NCI-H345 treated with DMSO at 0.1 percent for 48 hours (cell line): ENCODE measurements at regions not wholly inside any gene's neighbourhood (a gene's known extent, or its start where the extent isn't known, plus 50 kb on each side); places are given as distances from the start of the nearest gene placed in this dataset.
A peak's percentile ranks its signal among the peaks of the same experiment; 100 is the strongest.
"Not testable (repeated sequence)": the region's sequence is repeated elsewhere in the genome, so short reads cannot be mapped to it uniquely, and the experiment has no call there.

ENCODE experiments used
- DNase-seq: peaks from one replicate; lab custom pipeline; 2025; ENCODE audit not compliant: unreplicated experiment; lab: John Stamatoyannopoulos, UW

- no peak for DNase-seq
These were observed 61.7 kb downstream of the NPS start for GRCh38 chr10:127610816-127611215.

- no peak for DNase-seq
These were observed 65.4 kb downstream of the NPS start for GRCh38 chr10:127614484-127615017.

- no peak for DNase-seq
These were observed 69.7 kb downstream of the NPS start for GRCh38 chr10:127618797-127619196.

GRCh38 chr10:127619546-127620325 lies 70.6 kb downstream of the NPS start:
- peak; percentile 62 for DNase-seq

- DNase-seq: no peak
These were observed 86.8 kb downstream of the NPS start for GRCh38 chr10:127635882-127636281.

GRCh38 chr10:127648885-127649284 lies 88.1 kb upstream of the FOXI2 start:
- DNase-seq: no peak

- no peak for DNase-seq
These were observed 87.3 kb upstream of the FOXI2 start for GRCh38 chr10:127649642-127650041.

- no peak for DNase-seq
These were observed 79.9 kb upstream of the FOXI2 start for GRCh38 chr10:127657056-127657455.

- DNase-seq: not testable (repeated sequence)
These were observed 60.6 kb upstream of the FOXI2 start for GRCh38 chr10:127676430-127676829.

- no peak for DNase-seq
These were observed 58.9 kb upstream of the FOXI2 start for GRCh38 chr10:127678091-127678490.

- no peak for DNase-seq
These were observed 57.2 kb upstream of the FOXI2 start for GRCh38 chr10:127679642-127680255.
